ENCODE measurements at regions not wholly inside any gene's neighbourhood (a gene's known extent, or its start where the extent isn't known, plus 50 kb on each side); places are given as distances from the start of the nearest gene placed in this dataset.
A peak's percentile ranks its signal among the peaks of the same experiment; 100 is the strongest.
"Not testable (repeated sequence)": the region's sequence is repeated elsewhere in the genome, so short reads cannot be mapped to it uniquely, and the experiment has no call there.

DNA sequence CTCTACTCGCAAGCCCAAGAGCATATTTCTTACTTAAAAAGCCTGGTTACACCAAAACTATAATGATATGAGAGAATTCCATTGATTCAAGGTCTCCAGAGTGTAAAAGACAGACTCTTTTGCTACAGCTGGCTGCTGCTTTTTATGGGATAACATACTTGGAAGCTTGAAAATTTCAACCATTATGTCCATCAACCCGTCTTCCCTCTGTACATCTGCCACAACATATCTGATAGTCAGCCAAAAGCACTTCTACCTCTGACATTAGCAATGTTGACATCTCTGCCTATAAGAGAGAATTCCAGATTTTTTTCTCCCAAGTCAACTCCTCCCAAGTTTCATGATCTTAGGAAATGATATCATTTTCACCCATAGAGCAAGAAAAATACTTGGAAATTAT is 54.4 kb upstream of the IQCM start:
- no peak for DNase-seq (ENCODE audit: low read depth in 2 of 2)

GRCh38 chr4:149881744-149882143 is 66.1 kb upstream of the IQCM start:
- DNase-seq (ENCODE audit: low read depth in 2 of 2), result no peak

DNA sequence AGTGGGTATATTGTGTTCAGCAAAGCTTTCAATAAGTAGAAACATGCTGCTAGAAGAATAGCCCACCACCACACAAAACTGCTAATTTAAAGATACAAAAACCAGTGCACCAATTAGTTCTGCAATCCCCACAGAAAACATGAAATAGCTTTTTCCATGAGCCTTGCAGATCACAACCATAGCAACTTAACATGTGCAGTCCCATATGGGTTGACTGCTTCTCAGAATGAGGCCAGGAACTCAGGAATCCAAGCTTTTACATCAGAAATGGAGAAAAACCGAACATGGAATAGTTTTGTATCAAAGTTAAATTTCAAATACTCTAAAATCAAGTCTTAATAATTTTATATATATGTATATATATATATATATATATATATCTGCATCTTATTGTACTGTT is 66.6 kb upstream of the IQCM start:
- DNase-seq (ENCODE audit: low read depth in 2 of 2), result no peak

GRCh38 chr4:149884046-149884445 is 68.4 kb upstream of the IQCM start:
- no peak for DNase-seq (ENCODE audit: low read depth in 2 of 2)

DNA sequence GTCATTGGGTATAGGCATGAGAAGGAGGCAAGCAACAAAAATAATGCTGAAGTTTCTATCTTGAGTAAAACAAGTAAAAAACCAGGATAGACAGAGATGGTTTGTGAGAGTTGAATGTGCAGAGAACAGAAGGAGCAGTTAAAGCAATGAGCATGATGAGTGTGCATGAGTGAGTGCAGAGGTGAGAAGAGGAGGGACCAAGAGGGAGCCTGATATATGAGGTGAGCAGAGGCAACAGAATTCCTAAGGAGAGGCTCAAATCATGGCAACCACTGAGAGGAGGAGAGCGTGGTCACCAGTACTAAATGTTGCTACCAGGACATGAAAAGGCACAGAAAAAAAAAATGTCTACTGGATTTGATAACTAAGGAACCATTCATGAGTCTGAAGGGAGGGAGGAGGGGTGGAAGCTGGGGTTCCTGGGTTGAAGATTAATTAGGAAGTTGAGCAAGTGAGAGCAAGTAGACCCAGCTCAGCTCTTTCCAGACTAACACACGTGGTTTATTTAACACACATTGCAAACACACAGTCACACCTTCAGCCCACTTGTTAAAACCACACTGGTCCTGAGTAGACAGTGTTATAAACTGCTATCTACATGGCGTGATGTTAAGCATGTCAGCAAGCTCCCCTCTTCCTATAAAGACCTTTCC is 69.0 kb upstream of the IQCM start:
- no peak for DNase-seq (ENCODE audit: low read depth in 2 of 2)

DNA sequence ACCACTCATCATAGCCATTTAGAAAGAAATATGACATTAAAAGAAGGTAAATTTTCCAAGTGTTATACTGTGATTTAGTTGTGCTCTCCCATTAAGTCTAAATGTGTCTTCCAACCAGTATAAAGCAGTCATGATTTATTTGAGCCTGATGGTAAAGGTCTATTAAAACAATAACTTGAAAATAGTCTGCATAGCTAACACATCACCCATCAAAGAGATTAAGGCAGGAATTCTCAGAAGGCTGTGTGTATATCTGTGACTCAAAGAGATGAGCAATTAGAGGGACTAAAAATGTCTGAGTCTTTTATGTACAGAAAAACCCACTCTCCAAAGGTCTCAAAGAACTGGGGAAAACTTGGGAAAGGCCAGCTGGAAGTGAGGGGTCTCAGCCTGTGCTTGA is 70.3 kb upstream of the IQCM start:
- no peak for DNase-seq (ENCODE audit: low read depth in 2 of 2)

DNA sequence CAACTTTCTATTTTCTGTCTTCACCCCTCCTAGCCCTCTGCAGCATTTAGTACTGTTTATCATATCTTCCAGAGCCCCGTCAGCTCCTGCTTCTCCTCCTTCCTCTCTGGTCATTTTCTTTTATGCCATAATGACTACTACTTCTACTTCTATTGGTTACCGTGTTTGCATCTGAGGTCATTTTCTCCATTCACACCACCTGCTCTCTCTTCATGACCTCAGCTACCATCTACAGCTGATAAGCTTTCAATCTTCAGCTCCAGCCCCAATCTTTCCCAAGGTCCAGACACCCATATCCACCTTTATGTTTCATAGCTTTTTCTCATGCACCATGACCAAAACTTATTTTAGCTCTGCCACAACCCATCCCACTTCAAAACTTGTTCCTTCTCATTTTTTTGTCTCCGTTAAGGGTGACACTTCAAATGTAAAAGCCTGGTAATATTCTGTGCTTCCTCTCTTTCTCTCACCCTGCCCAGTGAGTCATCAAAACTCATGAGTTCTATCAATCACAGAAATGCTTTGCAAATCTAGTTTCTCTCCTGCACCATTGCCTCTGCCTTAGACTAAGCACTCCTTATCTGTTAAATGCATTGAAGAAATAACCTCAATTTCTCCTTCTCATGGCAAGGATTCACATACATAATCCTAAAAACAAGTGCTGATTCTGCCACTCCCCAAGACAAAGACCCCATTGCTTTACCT is 71.3 kb upstream of the IQCM start:
- no peak for DNase-seq (ENCODE audit: low read depth in 2 of 2)

DNA sequence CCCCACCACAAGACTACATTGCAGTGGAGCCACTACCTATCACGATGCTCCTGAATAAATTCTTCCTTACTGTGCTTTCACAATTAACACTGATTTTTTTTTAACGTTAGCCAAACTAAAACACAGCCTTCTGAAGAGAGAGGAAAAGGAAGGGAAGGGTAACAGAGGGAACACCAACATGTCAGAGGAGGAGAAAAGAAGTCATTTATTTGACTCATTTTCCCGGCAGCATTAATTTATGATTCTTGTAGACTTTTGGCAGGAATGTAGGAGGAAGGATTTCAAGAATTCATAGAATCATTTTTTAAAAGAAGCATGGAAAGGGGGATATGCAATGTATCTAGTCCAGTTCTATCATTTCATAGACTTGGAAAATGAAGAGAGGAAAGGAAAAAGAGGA is 74.3 kb upstream of the IQCM start:
- DNase-seq (ENCODE audit: low read depth in 2 of 2), result no peak

GRCh38 chr4:149890531-149890930 is 74.9 kb upstream of the IQCM start:
- DNase-seq (ENCODE audit: low read depth in 2 of 2), result no peak

- DNase-seq (ENCODE audit: low read depth in 2 of 2), result no peak
Observed at GRCh38 chr4:149891426-149891825, 75.8 kb upstream of the IQCM start.

- DNase-seq (ENCODE audit: low read depth in 2 of 2), result no peak
Observed at GRCh38 chr4:149896432-149896831, 80.8 kb upstream of the IQCM start.

- no peak for DNase-seq (ENCODE audit: low read depth in 2 of 2)
Observed at GRCh38 chr4:149897783-149898182, 82.1 kb upstream of the IQCM start.

- DNase-seq (ENCODE audit: low read depth in 2 of 2), result no peak
Observed at GRCh38 chr4:149901128-149901527, 85.5 kb upstream of the IQCM start.

GRCh38 chr4:149902242-149902641 is 86.6 kb upstream of the IQCM start:
- no peak for DNase-seq (ENCODE audit: low read depth in 2 of 2)

DNA sequence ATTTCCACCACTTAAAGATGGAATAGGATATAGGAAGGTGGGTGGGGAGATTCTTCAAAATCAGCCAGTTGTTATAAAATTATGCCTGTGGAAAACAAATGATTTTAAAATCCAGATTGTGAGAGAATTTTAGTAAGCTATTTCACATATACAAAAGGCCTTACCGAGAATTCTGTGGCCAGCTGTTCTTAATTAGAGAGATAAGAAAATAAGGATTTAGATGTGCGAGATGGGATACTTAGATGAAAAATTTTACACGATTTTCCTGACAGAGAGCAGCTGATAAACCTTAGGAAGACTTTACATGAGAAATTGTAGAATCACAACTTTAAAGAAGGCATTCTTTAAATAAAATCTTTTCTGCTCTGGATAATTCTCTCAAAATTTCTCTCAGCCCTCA is 94.5 kb upstream of the IQCM start:
- DNase-seq (ENCODE audit: low read depth in 2 of 2), result no peak

- DNase-seq (ENCODE audit: low read depth in 2 of 2), result no peak
Observed at GRCh38 chr4:149910604-149911350, 95.1 kb upstream of the IQCM start.

DNA sequence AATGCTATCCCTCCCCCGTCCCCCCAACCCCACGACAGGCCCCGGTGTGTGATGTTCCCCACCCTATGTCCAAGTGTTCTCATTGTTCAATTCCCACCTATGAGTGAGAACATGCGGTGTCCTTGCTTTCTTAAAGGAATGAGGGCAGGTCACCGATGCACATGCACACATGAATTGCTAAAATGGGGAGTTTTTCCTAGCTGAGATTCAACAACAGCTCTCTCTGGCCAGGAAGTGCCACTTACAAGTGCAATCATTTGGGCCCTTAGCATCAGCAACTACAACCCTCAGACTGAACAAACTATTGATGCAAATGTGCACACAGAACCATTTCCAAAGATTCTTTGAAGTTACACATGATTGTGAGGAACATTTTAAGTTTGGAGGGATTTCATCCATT is 95.7 kb upstream of the IQCM start:
- DNase-seq (ENCODE audit: low read depth in 2 of 2), result no peak

GRCh38 chr4:149912000-149912399 is 96.4 kb upstream of the IQCM start:
- no peak for DNase-seq (ENCODE audit: low read depth in 2 of 2)

DNA sequence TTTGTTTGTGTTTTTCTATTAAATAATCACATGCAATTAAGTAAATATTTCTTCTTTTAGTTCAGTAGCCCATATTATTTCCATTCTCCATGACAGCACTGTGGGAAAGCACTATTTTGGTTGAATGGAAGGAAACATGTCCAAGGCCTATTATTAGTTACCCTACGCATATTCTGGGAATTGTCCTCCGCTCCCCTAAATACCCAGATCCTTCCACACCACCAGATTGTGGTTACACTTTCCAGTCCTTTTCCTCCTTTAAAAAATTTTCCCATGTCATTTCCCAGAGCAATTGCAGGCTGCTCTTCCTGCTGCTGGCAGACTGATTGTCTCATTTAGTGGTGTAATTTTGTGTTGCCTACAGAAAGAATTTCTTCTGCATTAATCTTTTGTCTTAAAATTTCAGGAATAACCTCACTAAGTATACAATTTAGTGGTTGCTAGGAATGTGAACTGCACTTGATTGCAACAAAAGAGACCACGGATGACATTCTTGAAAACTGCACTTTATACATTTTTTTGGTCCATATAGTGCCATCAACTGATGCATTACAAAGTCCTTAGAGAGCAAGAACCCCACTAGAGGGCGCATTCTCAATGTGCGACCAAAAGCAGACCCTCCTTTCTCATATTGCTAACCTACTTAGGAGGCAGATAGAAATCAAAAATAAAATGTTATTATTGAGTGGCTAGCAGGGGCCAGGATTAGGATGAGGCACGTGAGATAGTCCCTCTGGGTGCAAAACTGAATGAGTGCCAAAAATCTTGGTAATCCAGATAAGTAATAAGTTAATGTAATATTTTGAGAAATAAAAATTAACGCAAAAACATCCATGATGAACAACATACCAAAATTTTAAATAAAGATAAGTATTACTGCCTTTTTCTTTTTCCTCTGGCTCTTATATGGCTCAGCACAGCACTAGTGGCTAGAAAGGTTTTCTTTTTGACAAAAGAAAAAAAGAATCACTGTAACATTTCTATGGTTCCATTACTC is 98.8 kb upstream of the IQCM start:
- peak; percentile 1 to 3 for DNase-seq (ENCODE audit: low read depth in 2 of 2)

GRCh38 chr4:149915735-149916134 is 100.1 kb upstream of the IQCM start:
- not testable (repeated sequence) for DNase-seq (ENCODE audit: low read depth in 2 of 2)

- no peak for DNase-seq (ENCODE audit: low read depth in 2 of 2)
Observed at GRCh38 chr4:149923736-149924135, 108.1 kb upstream of the IQCM start.

DNA sequence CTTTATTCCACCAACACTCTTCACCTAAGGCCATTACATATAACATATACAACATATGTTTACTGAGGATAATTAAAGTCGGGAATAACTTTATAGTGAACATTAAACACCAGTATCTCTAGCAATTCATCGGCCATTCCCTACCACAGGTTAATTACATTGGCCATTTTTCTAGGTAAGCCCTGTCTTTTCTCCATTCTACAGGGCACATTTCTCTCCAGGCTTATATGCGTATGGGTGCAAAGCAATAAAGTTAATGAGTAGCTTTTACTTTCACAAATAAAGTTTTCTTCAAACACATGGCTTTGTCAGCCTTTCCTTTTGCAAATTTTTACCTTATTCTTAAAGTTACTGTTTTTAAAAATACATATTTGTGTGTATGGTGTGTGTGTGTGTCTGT is 111.9 kb upstream of the IQCM start:
- DNase-seq (ENCODE audit: low read depth in 2 of 2), result no peak
